ENCODE measurements at regions not wholly inside any gene's neighbourhood (a gene's known extent, or its start where the extent isn't known, plus 50 kb on each side); places are given as distances from the start of the nearest gene placed in this dataset.

DNA sequence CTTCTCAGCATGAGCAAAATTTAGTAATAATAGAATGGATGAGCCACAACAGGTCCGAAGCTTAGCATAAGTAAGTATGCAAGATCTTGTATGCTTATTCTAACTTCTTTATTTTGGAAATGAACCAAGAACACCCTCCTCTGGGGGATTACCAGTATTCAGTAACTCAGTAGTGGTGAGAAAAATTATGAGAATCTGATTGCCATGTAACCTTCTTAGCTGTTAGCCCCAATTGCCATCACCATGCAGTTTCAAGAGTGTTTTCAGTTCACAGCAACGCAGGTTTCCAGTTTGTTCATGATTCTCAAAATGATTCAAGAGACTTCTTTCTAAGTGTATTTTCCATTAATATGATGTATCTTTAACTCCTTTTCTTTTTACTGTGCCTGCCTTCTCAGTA lies 1507.6 kb upstream of the SEL1L start:
- TF ChIP-seq, protein P1, sequence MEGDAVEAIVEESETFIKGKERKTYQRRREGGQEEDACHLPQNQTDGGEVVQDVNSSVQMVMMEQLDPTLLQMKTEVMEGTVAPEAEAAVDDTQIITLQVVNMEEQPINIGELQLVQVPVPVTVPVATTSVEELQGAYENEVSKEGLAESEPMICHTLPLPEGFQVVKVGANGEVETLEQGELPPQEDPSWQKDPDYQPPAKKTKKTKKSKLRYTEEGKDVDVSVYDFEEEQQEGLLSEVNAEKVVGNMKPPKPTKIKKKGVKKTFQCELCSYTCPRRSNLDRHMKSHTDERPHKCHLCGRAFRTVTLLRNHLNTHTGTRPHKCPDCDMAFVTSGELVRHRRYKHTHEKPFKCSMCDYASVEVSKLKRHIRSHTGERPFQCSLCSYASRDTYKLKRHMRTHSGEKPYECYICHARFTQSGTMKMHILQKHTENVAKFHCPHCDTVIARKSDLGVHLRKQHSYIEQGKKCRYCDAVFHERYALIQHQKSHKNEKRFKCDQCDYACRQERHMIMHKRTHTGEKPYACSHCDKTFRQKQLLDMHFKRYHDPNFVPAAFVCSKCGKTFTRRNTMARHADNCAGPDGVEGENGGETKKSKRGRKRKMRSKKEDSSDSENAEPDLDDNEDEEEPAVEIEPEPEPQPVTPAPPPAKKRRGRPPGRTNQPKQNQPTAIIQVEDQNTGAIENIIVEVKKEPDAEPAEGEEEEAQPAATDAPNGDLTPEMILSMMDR (IDR thresholded peaks at IDR 0.05): no peak
- TF ChIP-seq POLR2A (IDR thresholded peaks at IDR 0.05): no peak
